COLO668 (cell line): ENCODE measurements at regions not wholly inside any gene's neighbourhood (a gene's known extent, or its start where the extent isn't known, plus 50 kb on each side); places are given as distances from the start of the nearest gene placed in this dataset.
A peak's percentile ranks its signal among the peaks of the same experiment; 100 is the strongest.
"Not testable (repeated sequence)": the region's sequence is repeated elsewhere in the genome, so short reads cannot be mapped to it uniquely, and the experiment has no call there.

Experiments
- DNase-seq: peaks from one replicate; lab custom pipeline; 2025; ENCODE audit not compliant: unreplicated experiment; lab: John Stamatoyannopoulos, UW

DNA sequence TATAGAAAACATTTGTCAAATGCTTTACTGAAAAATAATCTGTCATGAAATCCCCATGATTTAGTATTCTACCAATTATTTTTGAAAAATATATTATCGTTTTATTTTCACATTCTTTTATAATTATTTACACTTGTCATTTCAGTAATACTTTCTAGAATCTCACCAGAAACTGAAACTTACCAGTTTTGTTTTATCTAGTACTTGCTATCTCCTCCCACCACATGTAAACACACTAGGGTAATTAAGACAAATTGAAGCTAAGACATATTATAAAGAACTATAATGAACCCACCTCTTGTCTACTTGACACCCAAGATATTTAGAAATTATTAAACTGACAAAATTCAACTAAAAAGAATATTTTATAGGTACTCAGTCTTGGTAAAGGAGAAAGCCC is 51.5 kb upstream of the GRM3 start:
- DNase-seq: no peak

DNA sequence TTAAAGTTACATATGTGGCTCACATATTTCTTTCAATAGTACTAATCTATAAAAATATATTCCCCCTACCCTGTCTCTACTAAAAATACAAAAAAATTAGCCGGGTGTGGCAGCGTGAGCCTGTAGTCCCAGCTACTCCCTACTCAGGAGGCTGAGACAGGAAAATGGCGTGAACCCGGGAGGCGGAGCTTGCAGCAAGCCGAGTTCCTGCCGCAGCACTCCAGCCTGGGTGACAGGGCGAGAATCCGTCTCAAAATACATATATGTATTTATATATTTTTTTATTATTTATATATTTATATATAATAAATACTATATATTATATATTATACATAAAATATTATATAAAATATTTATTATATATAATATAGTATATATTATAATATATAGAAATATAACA is 69.7 kb upstream of the GRM3 start:
- DNase-seq: no peak

DNA sequence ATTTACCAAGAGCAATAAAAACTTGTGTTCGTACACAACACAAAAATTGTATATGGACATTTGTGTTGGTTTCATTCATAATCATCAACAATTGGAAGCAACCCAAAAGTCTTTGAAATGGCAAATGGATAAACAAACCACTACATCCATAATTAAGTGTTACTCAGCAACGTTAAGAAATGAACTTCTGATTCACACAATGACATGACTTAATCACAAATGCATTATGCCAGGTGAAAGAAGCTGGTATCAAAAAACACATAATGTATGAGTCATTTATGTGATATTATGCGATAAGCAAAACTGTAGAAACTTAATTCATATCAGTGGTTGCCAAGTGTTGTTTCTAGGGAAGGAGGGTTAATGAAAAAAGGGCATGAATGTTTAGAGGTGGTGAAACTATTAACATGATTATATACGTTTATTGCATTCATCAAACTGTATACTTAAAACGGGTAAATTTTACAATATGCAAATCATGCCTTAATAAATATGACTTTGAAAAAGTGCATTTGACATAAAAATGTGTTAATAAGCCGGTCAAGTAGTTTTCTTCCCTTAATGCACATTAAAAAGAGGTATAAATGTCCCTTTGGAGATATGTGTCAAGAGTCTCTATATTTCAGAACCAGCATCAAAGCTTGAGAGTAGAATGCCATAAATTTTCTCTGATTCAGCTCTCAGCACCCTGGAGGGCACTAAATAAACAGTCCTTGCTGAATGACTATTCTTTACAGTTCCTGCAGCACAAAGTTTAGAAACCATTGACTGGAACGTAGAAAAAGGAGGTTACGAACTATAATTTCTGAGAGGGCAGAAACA is 84.8 kb upstream of the GRM3 start:
- DNase-seq: no peak

DNA sequence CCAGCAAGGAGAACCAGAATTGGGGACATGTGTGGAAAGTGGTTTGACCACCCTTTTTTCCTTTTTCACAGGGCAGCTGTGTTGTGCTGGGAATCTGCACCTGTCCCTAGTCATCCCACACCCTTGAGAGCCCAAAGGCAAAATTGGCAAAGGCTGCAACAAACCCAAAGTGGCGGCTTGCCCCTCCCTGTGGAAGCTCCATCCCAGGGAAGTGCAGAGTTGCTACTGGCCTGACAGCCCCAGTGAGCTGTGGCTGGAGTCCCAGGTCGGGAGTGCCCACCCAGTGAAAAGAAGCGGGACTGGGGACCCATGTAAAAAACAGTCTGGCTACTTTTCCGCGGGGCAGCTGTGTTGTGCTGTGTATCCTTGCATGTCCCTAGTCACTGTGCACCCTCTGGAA is 109.1 kb upstream of the GRM3 start:
- no peak for DNase-seq

DNA sequence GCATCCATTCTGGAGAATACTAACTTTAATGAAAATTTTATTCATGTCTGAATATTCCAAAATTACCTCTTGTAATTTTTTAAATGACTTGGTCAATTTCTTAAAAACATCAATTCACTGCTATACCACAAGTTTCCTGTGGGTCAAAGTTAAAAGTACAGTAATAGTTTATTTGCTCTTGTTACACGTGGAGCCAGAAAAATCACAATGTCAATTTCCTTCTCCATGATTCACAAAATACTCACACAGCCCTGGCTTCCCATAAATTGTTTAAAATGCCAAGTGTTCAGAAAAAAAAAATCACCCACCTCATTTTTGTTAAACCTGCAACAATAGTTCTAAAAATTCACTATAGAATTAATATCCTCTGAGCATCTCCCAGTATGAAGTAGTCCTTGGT is 139.5 kb upstream of the GRM3 start:
- DNase-seq: no peak

DNA sequence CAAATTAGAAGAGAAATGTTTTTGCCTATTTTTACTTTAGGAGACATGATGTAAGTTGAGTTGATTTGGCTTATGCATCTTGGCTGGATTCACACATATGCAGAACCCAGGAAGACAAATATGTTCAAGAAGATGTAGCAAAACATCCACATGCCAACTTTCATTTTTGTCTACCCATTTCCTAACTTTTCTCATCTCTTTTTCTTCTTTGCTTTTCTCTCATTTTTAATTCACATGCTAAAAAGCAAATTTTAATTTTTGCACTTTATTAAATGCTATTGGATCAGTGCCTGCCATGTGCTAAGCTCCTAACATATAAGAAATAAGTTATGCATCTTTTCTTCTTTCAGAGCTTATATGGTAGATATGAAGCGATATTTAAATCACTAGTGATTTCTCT is 143.7 kb upstream of the GRM3 start:
- DNase-seq: no peak

DNA sequence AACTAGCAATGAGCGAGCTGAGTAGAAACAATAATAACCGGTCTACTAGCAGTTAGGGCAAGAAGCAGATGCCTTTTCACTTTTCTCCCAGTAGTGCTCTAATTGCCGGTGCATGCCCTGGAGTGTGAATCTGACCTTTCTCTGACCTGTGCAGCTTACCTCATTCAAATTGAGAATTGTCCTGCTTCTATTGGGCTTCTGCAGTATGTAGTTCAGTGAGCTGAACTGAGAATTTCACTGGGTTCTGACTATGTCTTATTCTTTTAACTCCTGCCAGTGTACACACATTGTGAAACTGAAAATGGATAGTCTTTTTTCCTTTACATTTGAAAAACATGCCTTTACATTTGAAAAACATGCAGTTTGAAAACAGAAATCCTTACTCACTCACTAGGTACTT is 157.9 kb upstream of the GRM3 start:
- no peak for DNase-seq

DNA sequence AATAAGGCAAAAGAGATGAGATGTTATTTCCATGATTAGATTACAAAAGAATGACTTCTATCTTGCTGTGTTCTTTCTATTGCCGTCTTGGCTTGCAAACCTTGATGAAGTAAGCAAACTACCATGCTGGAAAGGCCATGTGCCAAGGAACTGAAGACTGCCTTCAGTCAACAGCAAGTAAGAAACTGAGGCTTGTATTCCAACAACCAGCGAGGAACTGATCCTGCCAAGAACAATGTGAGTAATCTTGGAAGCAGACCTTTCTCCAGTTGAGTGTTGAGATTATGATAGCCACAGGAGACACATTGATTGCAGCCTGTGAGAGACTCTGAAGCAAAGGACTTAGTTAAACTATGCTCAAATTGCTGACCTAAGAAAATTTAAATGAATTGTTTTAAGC is 164.6 kb upstream of the GRM3 start:
- DNase-seq: no peak

DNA sequence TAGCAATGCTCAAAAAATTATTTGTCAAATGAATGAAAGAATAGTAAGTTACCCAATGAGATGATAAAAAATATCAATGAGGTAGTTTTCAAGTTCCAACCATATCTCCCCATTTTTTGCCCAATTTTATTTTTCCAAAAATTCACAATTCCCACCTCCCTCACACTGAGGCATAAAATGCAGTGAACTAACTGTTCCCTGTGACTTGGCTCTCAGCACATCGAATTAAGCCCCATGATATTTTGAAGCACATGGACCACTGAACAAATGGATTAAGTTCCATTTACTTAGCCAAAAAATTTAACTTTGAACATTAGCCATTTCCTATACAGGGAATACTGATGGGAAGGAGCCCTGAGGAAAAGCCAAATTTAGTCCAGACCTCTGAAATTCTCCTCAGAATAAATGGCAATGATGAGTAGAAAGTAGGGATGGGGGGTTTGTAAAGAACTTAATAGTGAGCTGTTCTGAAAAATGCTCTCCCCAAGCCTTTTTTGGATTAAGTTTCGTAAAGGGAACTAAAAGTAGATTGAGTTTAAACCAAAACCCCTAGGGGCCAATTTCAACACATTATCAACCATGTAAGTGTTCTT is 166.3 kb upstream of the GRM3 start:
- no peak for DNase-seq

DNA sequence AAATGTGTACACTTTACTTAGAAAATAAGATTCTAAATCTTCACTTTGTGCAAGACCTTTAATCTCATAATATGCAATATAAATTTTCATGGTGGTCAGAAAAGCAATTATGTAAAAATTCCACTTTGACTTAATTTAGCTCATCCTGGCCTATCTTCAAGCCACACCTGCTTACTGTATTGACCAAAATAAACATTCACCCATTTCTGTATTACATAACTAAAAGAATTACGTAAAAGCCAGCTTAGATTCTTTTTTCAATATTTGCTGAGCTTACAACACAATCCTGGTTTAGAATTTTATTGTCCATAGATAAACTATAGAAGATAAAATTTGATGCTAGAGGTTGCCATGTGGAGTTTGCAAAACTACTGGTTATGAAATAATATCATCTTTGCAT is 172.9 kb upstream of the GRM3 start:
- DNase-seq: no peak

DNA sequence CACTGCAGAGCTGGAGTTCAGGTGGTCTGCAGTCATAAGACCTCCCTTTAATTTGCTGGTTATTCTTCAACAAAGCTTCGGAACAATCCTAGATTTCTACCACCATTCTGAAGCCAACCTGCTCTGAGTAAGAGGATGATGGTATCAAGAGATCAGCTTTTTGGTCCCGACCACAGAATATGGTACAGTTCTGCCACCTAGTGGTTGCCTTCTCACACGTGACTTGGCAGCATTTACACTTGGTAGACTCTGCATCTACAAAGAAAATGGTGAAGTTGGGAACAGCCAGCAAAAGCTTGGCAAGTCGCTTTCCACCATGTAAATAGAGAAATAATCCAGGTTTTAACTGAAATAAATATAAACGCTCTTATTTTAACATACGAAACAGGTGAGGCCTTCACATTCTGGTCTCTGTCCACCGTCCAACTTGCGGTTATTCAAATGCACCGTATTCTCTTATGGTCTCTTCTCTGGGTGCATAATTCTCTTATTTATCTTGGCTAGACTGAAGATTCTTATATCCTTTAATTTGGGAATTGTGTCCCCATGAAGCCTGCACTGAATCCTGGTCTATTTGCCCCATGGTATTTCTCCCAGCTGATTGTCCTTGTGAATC is 173.9 kb upstream of the GRM3 start:
- peak; percentile 45 for DNase-seq

DNA sequence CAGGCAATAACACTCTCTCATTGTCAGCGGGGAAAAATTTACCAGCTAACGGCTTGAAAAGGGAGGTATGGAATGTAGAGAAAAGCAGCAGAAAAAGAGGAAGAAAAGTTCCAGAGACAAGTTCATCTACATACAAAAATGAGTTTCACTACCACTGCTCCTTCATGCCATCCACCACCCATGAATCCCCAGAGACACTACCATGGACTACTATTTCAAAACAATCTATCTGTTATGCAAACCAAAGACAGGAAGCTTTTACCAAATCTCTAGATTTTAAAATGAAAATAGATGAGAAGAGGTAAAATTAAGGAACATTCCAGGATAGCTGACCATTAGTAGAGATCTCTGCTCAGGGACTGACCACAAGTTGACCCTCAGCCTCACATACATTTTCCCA is 189.0 kb upstream of the GRM3 start:
- no peak for DNase-seq

DNA sequence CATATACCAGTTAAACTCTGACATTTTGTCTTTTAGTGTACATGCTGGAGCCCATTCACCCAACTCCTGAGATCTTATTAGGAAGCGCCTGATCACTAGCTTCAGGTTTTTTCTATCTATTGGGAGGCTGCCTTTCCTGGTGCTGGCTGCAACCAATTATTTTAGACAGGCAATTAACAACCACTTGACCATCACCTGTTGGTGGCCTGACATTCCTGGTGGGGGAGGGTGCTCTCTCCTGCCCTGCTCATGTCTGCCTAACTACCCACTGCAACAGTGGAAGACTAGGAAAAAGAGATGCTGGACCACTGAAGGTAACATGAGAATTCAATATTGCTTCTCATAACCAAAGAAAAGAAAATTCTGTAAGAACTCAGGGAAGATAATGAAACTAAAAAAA is 190.3 kb upstream of the GRM3 start:
- DNase-seq: no peak

DNA sequence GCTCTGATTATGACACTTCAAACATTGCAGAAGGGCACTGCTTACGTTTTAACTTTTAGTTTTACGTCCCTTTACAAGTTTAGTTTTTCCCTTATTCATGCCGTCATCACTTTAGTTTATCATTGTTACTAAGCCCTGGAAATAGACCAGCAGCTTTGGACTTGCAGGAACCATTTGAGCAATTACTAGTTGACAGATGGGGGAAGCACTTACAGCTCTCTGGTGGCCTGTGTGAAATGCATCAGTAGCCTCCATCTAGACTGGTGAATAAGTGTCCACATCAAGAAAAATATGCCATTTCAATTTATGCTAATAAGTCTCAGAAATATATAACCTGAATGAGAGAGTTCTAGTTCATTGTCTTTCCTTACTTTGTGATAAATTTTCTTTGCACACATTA is 194.9 kb upstream of the GRM3 start:
- DNase-seq: no peak

DNA sequence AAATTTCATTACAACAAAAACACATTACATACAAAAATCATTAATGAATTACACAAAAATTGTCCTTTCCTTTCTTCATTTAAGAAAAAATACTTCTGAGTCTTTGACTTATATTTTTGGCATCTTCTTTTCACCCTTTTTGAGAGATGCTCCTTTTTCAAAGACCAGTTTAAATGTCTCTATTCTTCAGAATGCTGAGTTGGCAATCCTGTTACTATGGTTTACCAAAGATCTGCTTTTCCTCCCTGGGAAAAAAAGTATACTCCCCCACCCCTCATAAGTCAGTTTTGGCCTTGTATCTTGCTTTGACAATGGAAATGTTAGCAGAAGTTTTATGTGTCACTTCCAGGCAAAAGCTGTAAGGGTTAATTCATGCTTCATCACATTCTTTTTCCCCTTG is 198.4 kb upstream of the GRM3 start:
- DNase-seq: no peak

DNA sequence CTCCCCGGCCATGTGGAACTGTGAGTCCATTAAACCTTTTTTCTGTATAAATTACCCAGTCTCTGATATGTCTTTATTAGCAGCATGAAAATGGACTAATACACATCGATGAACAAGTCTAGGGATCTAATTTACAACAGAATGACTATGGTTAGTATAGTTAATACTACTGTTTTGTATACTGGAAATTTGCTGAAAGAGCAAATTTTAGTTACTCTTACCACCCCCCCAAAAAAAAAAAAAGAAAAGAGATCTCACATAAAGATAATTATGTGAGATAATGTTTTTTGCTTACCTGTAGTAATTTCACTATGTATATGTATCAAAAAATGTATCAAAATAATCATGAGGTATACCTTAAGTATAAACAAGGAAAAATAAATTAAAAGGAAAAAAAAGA is 199.5 kb upstream of the GRM3 start:
- no peak for DNase-seq

DNA sequence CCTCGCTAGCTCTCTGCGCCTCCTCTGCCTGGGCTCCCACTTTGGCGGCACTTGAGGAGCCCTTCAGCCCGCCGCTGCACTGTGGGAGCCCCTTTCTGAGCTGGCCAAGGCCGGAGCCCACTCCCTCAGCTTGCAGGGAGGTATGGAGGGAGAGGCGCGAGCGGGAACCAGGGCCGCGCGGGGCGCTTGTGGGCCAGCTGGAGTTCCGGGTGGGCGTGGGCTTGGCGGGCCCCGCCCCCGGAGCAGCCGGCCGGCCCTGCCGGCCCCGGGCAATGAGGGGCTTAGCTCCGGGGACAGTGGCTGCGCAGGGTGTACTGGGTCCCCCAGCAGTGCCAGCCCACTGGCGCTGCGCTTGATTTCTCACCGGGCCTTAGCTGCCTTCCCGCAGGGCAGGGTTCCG is 203.3 kb upstream of the GRM3 start:
- not testable (repeated sequence) for DNase-seq

DNA sequence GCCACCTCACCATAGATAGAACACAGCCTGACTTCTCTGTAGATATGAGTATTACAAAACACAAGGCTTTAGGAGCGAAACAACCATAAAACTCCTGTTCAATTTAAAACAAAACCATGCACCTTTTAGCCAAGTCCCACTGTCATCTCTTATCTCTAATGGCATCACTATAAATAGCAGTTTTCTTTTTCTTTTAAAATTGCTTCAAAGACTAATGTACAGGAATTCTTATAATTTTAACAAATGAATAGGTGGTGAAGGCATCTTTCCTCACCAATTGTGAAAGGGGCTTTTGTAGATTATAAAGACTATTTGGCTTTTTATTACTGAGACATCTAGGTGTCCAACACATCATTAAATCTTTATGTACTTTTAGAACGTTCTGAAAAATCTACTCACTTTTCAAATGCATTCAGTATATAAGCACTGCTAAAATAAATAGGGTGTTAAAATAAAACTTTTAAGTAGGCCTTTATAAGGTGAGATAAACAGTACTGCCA is 205.7 kb upstream of the GRM3 start:
- DNase-seq: no peak

DNA sequence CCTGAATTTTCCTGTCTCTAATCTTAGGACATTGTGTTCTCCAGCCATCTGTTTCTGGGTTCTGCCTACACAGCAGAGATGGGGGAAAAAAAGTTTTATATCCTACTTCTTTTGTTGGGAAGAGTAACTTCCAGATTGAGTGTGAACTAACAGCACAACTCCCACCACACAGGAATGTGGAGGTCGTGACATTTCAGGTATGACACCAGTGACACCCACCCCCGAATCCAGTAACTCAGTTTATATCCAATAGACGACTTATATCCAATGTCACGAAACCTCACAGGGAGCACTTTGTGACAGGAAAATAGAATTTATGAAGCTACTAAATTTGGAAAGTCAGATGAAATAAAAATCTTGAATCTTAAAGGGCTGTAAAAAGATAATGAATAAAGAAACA is 211.9 kb upstream of the GRM3 start:
- DNase-seq: no peak

DNA sequence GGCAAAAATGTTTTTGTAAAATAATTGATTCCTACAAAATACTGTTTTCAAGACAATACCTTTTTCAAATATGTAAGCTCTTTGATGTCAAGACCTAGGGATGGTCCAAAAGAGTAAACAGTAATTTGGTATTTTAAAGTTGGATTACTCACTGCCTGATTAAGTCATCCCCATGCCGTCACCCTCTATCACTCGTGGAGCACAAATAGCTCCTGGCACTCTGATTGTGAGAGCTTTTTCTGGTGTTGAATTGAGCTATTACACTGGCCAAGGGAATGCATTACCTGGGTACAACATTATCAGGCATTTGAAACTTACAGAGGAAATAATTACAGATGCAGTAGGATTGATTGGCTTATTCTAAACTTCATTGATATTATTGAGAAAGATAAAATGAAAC is 231.9 kb upstream of the GRM3 start:
- no peak for DNase-seq

DNA sequence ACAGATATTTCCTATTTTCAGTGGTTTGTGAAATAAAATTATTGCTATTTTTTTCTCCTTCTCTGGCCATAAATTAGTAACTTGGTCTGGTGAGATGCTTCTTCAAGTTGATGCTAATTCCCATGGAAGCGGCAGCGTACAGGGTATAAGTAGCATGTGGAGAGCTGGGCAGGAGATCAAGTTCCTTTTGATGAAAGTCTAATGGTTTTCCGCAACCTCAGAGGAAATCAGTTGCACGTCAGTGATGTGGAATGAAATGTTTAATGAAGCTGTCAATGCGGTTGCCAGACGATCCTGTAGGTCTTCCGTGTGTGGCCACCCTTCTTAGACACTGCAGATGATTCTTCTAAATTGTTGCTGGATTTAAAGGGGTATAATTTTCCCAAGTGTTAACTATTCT is 236.4 kb upstream of the GRM3 start:
- DNase-seq: no peak

DNA sequence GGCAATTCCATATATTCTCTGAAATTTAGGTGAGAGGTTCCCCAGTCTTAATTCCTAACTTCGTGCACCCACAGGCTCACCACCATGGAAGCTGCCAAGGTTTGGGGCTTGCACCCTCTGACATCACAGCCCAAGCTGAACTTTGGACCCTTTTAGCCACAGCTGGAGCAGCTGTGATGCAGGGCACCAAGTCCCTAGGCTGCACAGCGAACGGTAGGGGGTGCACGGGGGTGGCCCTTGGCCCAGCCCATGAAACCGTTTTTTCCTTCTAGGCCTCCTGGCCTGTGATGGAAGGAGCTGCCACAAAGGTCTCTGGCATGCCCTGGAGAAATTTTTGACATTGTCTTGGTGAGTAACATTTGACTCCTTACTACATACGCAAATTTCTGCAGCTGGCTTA is 251.9 kb upstream of the GRM3 start:
- no peak for DNase-seq
